HG02840 (cell line): ENCODE measurements at regions not wholly inside any gene's neighbourhood (a gene's known extent, or its start where the extent isn't known, plus 50 kb on each side); places are given as distances from the start of the nearest gene placed in this dataset.
"Not testable (repeated sequence)": the region's sequence is repeated elsewhere in the genome, so short reads cannot be mapped to it uniquely, and the experiment has no call there.

ENCODE experiments used
- ATAC-seq: cut with Tn5 transposase; IDR thresholded peaks from one replicate; pipeline ENCODE4 v1.9.1; 2021; ENCODE audit warnings: mild to moderate bottlenecking, moderate library complexity, moderate number of reproducible peaks; ENCODE audit not compliant: unreplicated experiment, low FRiP score

GRCh38 chr7:109842386-109842785 lies 1248.5 kb upstream of the LRRN3 start:
- no peak for ATAC-seq

- no peak for ATAC-seq
These were observed 1246.6 kb upstream of the LRRN3 start for GRCh38 chr7:109844362-109844761.

GRCh38 chr7:109864230-109864629 lies 1226.7 kb upstream of the LRRN3 start:
- no peak for ATAC-seq

- no peak for ATAC-seq
These were observed 1222.6 kb upstream of the LRRN3 start for GRCh38 chr7:109868215-109868860.

- no peak for ATAC-seq
These were observed 1217.6 kb upstream of the LRRN3 start for GRCh38 chr7:109873296-109873695.

GRCh38 chr7:109879287-109879828 lies 1211.6 kb upstream of the LRRN3 start:
- ATAC-seq: no peak

GRCh38 chr7:109890622-109891021 lies 1200.3 kb upstream of the LRRN3 start:
- ATAC-seq: no peak

GRCh38 chr7:109893231-109893630 lies 1197.7 kb upstream of the LRRN3 start:
- no peak for ATAC-seq

GRCh38 chr7:109895536-109895935 lies 1195.4 kb upstream of the LRRN3 start:
- no peak for ATAC-seq

GRCh38 chr7:109901926-109902325 lies 1189.0 kb upstream of the LRRN3 start:
- ATAC-seq: no peak

- not testable (repeated sequence) for ATAC-seq
These were observed 1185.4 kb upstream of the LRRN3 start for GRCh38 chr7:109905368-109906065.

GRCh38 chr7:109915670-109916069 lies 1175.3 kb upstream of the LRRN3 start:
- ATAC-seq: no peak

GRCh38 chr7:109926738-109927137 lies 1164.2 kb upstream of the LRRN3 start:
- no peak for ATAC-seq

GRCh38 chr7:109930049-109930448 lies 1160.9 kb upstream of the LRRN3 start:
- ATAC-seq: no peak

- ATAC-seq: no peak
These were observed 1151.7 kb upstream of the LRRN3 start for GRCh38 chr7:109939207-109939606.

- ATAC-seq: no peak
These were observed 1145.0 kb upstream of the LRRN3 start for GRCh38 chr7:109945820-109946518.

GRCh38 chr7:109950256-109950655 lies 1140.7 kb upstream of the LRRN3 start:
- no peak for ATAC-seq

- no peak for ATAC-seq
These were observed 1139.9 kb upstream of the LRRN3 start for GRCh38 chr7:109950821-109951564.

GRCh38 chr7:109951565-109951928 lies 1139.4 kb upstream of the LRRN3 start:
- no peak for ATAC-seq

- ATAC-seq: no peak
These were observed 1134.9 kb upstream of the LRRN3 start for GRCh38 chr7:109955986-109956385.

- no peak for ATAC-seq
These were observed 1134.0 kb upstream of the LRRN3 start for GRCh38 chr7:109956916-109957315.
